Anterior cingulate cortex (tissue), 58 donors: ENCODE measurements at regions not wholly inside any gene's neighbourhood (a gene's known extent, or its start where the extent isn't known, plus 50 kb on each side); places are given as distances from the start of the nearest gene placed in this dataset.

Experiments
- DNase-seq, 58 donors: peaks; one replicate each; lab custom pipeline; 2025; lab: John Stamatoyannopoulos, UW

DNA sequence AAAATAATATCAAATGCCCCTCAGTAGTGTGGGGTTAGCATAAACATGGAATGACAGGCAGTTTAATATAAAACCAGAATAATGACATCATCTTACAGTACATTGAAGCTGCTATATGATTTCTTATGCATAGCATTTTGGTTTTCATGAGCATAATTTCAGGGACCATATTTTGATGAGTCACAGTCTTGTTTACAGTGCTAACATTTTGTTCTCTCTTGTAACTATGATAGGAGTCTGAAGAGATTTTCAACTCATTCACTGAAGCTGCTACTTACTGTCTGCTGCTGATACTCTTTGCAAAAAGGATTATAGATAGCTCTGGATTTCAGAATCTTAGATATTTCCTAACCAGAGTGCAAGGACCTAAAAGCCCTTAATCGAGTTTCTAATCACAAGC, 92.6 kb upstream of the CCDC54 start:
- DNase-seq, result peak in 1 of 58 donors; percentile 8

DNA sequence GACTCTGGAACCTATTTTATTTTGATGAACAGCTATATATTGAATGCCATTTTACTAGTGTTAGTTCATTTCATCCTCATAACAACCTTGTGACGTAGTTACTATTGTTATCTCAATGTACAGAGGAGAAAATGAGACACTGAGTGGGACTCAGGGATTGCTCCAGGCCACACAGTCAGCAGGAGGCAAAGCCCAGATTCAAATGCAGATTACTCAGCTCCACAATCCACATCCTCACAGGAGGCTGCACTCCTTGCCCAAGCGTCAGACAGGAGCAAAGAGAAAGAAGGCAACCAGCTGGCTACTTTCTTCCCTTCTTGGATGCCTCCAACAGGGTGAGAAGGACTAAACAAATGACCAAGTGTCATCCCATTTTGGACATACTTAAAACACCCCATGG, 92.0 kb upstream of the CCDC54 start:
- DNase-seq, result no peak

DNA sequence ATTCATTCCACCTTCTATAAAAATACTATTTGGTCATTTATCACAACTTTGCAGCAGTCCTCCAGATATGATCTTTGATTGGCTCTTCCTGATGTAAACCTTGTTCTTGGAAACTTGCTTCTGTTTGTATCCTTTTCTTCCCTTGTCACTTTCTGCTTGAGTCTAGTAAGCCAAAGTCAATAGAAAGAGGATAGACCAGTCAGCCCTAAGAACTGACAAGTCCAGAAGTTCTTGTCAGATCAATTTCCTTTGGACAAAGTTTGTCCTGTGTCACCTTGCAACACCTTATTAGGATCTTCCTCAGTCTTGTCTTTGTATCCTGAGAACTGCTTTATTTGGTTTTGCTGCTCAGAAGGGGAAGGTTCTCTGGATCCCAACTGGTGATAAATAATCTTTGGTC, 87.9 kb upstream of the CCDC54 start:
- DNase-seq, result no peak

DNA sequence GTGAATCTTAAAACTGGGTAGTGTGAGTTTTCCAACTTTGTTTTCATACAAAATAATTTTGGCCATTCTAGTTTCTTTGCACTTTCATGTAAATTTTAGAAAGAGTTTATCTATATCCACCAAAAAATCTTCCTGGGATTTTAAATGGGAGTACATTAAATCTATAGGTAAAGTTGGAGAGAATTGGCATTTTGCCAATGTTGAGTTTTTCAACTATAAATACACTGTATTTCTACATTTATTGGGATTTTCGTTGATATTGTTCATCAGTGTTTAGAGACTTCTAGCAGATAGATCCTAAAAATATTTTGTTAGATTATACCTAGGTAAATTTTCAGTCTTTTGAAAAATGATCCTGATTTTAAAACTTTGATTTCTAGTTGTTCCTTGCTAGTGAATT, 83.1 kb upstream of the CCDC54 start:
- DNase-seq, result no peak

DNA sequence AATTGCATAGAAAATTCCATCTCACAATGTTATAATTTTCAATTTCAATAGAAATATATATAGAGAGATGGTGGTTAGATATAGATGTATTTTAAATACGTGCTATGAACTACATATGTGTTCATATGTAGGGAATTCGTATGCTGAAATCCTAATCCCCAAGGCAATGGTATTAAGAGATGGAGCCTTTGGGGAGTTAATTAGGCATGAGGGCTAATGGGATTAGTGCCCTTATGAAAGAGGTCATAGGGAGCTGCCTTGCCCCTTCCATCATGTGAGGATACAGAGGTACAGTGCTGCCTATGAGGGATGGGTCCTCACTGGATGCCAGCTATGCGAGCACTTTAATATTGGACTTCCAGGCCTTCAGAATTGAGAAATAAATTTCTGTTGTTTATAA, 79.6 kb upstream of the CCDC54 start:
- DNase-seq, result no peak

DNA sequence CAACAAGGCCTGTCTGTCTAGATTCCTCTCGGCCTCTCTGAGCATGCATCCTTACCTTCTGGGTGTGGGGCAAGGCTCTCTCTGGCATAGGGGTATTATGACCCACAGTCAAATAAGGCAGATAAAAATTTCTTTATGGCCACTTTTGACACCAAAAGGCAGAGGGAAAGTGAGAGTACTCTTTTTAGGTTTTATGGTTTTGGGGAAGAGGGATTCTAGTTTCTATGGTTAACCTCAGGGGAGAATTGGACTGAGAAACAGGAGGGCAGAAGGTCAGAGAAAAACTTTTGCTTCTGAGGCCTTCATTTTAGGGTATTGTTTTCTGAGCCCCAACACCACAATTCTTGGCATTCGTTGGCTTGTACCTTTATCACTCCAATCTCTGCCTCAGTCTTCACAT, 70.0 kb upstream of the CCDC54 start:
- no peak for DNase-seq

DNA sequence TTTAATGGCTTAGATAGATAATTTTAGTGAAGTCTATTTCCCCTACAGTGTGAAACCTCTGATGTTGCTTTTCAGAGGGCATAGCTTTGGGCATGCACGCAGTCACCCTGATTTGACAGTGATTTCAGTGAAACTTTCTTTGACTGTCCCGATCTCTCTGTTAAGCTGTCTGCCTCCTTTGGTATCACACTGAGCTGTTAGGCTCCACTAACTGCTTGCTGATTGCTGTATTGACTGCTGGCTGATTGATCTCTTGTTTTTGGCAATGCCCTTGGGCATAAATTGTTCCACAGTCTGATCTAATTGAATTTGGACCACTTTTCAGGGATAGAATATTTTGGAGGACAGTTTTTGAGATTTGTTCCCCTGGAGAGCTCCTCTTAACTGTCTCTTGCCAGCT, 68.5 kb upstream of the CCDC54 start:
- no peak for DNase-seq

DNA sequence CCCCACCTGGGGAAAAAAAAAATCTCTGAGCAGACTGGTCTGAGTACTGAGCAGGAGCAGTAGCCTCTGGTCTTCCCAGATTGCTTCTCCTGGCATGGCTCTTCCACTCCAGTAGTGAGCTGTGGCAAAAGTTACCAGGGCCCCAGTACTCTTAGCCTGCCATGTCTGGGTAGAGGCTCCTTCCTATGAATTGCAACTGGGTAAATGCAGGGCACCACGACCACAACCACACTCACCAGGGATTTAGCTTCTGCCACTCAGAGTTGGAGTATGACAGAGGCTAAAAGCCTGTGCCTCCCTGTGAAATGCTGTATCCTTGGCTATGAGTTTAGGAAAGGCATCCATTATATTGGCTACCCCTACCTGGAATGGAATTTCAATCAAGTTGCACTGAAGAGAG, 67.9 kb upstream of the CCDC54 start:
- no peak for DNase-seq

DNA sequence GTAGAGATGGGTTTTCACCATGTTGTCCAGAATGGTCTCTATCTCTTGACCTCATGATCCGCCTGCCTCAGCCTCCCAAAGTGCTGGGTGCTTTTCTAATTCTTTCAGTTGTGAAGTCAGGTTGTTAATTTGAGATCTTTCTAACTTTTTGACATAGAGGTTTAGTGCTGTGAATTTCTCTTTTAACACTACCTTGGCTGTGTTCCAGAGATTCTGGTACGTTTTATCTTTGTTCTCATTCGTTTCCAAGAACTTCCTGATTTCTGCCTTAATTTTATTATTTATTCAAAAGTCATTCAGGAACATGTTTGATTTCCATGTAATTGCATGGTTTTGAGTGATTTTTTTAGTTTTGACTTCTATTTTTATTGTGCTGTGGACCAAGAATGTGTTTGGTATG, 63.5 kb upstream of the CCDC54 start:
- DNase-seq, result no peak

DNA sequence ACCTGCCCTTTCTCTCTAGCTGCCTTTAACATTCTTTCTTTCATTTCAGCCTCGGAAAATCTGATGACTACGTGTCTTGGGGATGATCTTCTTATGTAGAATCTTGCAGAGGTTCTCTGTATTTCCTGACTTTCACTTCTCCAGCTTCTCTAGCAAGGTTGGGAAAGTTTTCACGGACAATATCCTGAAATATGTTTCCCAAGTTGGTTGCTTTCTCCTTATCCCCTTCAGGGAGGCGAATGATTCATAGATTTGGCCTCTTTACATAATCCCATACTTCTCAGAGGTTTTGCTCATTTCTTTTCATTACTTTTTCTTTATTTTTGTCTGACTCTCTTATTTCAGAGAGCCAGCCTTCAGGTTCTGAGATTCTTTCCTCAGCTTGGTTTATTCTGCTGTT, 62.1 kb upstream of the CCDC54 start:
- DNase-seq, result no peak

DNA sequence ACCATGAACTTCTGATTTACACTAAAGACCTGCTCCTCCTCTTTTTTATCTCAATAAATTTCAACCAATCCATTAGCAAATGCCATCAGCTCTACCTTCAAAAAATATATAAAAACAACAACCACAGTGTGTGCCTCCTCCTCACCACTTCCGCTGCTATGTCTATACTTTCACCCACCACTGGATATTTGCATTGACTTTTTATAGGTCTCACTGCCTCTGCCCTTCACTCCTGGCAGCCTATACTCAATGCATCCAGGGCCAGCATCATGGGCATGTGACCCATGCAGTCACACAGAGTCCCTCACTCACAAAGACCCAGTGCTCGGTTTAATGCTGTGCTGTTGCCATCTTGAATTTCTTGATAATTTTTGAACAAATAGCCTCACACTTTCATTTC, 53.5 kb upstream of the CCDC54 start:
- DNase-seq, result no peak

DNA sequence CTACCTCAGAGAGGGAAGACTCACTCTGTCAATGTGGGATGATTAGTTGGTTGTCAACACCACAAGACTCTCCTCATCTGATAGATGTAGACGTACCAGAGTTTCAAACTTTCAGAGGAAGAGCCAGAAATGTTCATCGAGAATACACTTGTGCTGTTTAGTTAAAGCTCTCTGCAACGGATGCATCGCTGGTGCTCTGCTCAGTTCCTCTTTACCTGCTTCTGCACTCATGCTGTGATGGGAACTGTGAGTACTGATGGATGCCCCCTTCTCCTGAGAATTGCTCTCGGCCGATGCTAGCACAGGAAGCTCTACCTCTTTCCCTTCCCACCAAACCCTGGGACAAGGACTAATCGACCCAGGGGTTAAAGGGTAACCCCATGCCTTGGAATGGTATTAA, 51.8 kb upstream of the CCDC54 start:
- DNase-seq, result no peak
